OCI-LY7 (cell line): ENCODE measurements at regions not wholly inside any gene's neighbourhood (a gene's known extent, or its start where the extent isn't known, plus 50 kb on each side); places are given as distances from the start of the nearest gene placed in this dataset.

Source experiments
- BruUV-seq: library from RNA; stranded (reverse); fragments of 400-500 nt; replicated peaks from 2 replicates; lab custom pipeline; 2021; lab: Mats Ljungman, UMichigan
- CTCF ChIA-PET: fragments of 300-600 bp; sonication (Branson Sonifier 250); formaldehyde crosslinking; loops from one replicate; lab custom pipeline; 2022; ENCODE audit warnings: antibody characterized with exemption; ENCODE audit not compliant: unreplicated experiment; lab: Charles Lee
- POLR2A ChIA-PET: fragments of 300-600 bp; sonication (Branson Sonifier 250); formaldehyde crosslinking; loops from one replicate; lab custom pipeline; 2022; ENCODE audit warnings: antibody characterized with exemption; lab: Charles Lee
- DNase-seq: peaks from one replicate; pipeline ENCODE4 v3.0.0-alpha.2; 2015; ENCODE audit warnings: low spot score
- H2AFZ ChIP-seq: fragments of 200-600 bp; sonication (generic), shearing (Covaris generic); 2 replicates; pipeline ENCODE4 v1.6.1; 2014; ENCODE audit warnings: mild to moderate bottlenecking, antibody characterized with exemption, low read length, moderate library complexity
- H3K27ac ChIP-seq: fragments of 200-600 bp; sonication (generic); 2 replicates; pipeline ENCODE4 v1.5.1; 2014; ENCODE audit warnings: mixed run types, low read depth, mild to moderate bottlenecking, moderate library complexity, low read length, inconsistent platforms; ENCODE audit not compliant: poor library complexity, severe bottlenecking
- H3K36me3 ChIP-seq: fragments of 200-600 bp; sonication (generic); 2 replicates; pipeline ENCODE4 v1.6.1; 2014; ENCODE audit warnings: mild to moderate bottlenecking, antibody characterized with exemption, low read length, moderate library complexity, mixed read lengths; ENCODE audit not compliant: insufficient read depth
- H3K4me1 ChIP-seq: fragments of 200-600 bp; sonication (generic); 2 replicates; pipeline ENCODE4 v1.5.1; 2014; ENCODE audit warnings: mild to moderate bottlenecking, low read length; ENCODE audit not compliant: insufficient read depth, poor library complexity, severe bottlenecking
- H3K4me2 ChIP-seq: fragments of 200-600 bp; sonication (generic); 2 replicates; pipeline ENCODE4 v1.6.1; 2014; ENCODE audit warnings: mild to moderate bottlenecking, low read length
- H3K4me3 ChIP-seq: fragments of 200-600 bp; sonication (generic); 2 replicates; pipeline ENCODE4 v1.5.1; 2014; ENCODE audit warnings: mild to moderate bottlenecking, low read depth, low read length; ENCODE audit not compliant: poor library complexity, severe bottlenecking
- H3K79me2 ChIP-seq: fragments of 200-600 bp; sonication (generic); 2 replicates; pipeline ENCODE4 v1.6.1; 2016; ENCODE audit warnings: low read depth, mild to moderate bottlenecking, low read length, moderate library complexity, mixed read lengths; ENCODE audit not compliant: insufficient read depth
- H3K9me2 ChIP-seq: fragments of 200-600 bp; sonication (generic); 2 replicates; pipeline ENCODE4 v1.6.1; 2016; ENCODE audit warnings: mild to moderate bottlenecking, low read length, mixed read lengths; ENCODE audit not compliant: insufficient read depth
- H3K9me3 ChIP-seq: fragments of 200-600 bp; sonication (generic); 2 replicates; pipeline ENCODE4 v1.6.1; 2014; ENCODE audit warnings: mild to moderate bottlenecking, mixed run types, low read length, mixed read lengths
- H4K20me1 ChIP-seq: fragments of 200-600 bp; sonication (generic); 2 replicates; pipeline ENCODE4 v1.6.1; 2014; ENCODE audit warnings: mild to moderate bottlenecking, antibody characterized with exemption, low read length, moderate library complexity, mixed read lengths; ENCODE audit not compliant: insufficient read depth
- EZH2phosphoT487 ChIP-seq: fragments of 200-600 bp; sonication (generic); IDR thresholded peaks from 2 replicates; pipeline ENCODE4 v1.6.1; 2018; ENCODE audit warnings: low read depth, borderline replicate concordance, mild to moderate bottlenecking, mixed run types, antibody characterized with exemption, low read length, moderate library complexity, mixed read lengths
- intact Hi-C: fragments of 100-400 bp; cut with micrococcal nuclease; formaldehyde crosslinking; loops from one replicate; pipeline ENCODE4 v1.10.0; 2022; ENCODE audit not compliant: unreplicated experiment
- TF ChIP-seq, protein P1 (sequence below): fragments of 200-600 bp; sonication (generic); conservative IDR thresholded peaks from 2 replicates; pipeline ENCODE4 v1.5.1; 2014; ENCODE audit warnings: mild to moderate bottlenecking, antibody characterized with exemption, low read length, moderate library complexity, mixed read lengths

DNA sequence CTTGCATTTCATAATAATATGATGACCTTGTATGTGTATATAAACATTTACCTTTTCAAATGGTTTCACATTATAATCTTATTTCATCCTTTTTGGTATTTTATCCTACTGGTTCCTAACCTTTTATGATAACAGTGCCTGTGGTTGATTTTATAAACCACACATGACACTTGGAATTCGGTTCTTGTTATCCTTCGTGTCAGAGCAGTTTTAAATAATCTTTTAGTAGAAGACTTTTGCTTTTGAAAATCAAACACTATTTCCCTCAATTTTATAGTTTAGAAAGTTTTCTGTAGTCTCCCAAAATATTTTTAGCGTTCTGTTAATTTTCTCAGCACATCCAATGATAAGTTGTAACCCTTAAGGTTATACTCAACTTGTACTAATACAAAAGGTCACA lies 676.8 kb downstream of the RAPGEF2 start:
- Histone ChIP-seq H3K9me3 (no peaks in the 10 kb centered on the region), H4K20me1 (no peaks in the 10 kb centered on the region), H3K9me2 (no peaks in the 10 kb centered on the region), H3K4me3 (no peak overlapping the region), H2AFZ (no peak overlapping the region), H3K79me2 (no peaks in the 10 kb centered on the region), H3K27ac (no peak overlapping the region), H3K36me3 (no peaks in the 10 kb centered on the region), H3K4me2 (no peak overlapping the region), H3K4me1 (no peaks in the 10 kb centered on the region)
- ChIA-PET CTCF (no interaction called here), POLR2A (interaction anchor here (0.5 to 0.6 kb wide), 2 partner anchors 161 to 1567 kb away, joined by 3 to 4 read pairs; no protein-coding TSS in a partner anchor)
- no peak for TF ChIP-seq EZH2phosphoT487
- TF ChIP-seq, protein P1, sequence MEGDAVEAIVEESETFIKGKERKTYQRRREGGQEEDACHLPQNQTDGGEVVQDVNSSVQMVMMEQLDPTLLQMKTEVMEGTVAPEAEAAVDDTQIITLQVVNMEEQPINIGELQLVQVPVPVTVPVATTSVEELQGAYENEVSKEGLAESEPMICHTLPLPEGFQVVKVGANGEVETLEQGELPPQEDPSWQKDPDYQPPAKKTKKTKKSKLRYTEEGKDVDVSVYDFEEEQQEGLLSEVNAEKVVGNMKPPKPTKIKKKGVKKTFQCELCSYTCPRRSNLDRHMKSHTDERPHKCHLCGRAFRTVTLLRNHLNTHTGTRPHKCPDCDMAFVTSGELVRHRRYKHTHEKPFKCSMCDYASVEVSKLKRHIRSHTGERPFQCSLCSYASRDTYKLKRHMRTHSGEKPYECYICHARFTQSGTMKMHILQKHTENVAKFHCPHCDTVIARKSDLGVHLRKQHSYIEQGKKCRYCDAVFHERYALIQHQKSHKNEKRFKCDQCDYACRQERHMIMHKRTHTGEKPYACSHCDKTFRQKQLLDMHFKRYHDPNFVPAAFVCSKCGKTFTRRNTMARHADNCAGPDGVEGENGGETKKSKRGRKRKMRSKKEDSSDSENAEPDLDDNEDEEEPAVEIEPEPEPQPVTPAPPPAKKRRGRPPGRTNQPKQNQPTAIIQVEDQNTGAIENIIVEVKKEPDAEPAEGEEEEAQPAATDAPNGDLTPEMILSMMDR, result no peak
- no TSS peak for BruUV-seq
- intact Hi-C loops, result no loop called here
- no peak for DNase-seq

DNA sequence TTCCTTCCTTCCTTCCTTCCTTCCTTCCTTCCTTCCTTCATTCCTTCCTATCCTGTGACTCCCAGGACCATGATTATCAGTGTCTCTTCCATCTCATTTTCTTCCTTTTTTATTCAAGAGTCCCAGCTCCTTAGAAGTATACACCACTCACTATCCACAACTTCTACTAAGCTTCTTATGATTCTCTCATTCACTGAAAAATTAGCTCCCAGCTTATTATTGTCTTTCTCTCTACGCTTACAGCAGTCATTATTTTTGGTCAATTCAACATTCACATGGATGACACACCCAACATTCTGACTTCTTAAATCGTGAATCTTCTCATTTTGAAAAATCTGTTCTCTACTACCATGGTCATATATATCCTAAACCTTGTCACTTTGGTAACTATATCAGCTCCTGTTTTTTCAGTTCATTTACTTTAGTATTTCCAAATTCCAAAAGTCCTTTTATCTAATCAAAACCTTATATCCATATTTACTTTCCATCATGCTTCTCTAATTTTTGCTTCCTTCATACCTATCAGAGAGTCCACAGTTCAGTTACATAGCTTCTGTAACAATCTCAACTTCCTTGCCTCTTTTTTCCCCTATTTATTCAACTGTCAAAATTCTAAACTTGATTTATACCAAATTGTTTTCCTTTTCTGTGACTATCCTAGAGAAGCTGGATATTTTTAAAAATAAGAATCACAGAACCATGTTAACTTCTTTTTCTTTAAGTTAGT lies 677.5 kb downstream of the RAPGEF2 start:
- CTCF ChIA-PET, result no interaction called here
- H3K9me2 ChIP-seq, result no peaks in the 10 kb centered on the region
- no peak overlapping the region for H3K4me3 ChIP-seq
- DNase-seq, result no peak
- H3K27ac ChIP-seq, result no peak overlapping the region
- intact Hi-C loops, result no loop called here
- no TSS peak for BruUV-seq
- H3K4me2 ChIP-seq, result no peak overlapping the region
- TF ChIP-seq, protein P1, result no peak
- TF ChIP-seq EZH2phosphoT487, result no peak
- no peaks in the 10 kb centered on the region for H3K4me1 ChIP-seq
- H3K36me3 ChIP-seq, result no peaks in the 10 kb centered on the region
- H3K79me2 ChIP-seq, result no peaks in the 10 kb centered on the region
- no peaks in the 10 kb centered on the region for H4K20me1 ChIP-seq
- H3K9me3 ChIP-seq, result no peaks in the 10 kb centered on the region
- POLR2A ChIA-PET, result interaction anchor here (0.6 kb wide), 1 partner anchor 1568 kb away, joined by 4 read pairs; no protein-coding TSS in a partner anchor
- no peak overlapping the region for H2AFZ ChIP-seq

DNA sequence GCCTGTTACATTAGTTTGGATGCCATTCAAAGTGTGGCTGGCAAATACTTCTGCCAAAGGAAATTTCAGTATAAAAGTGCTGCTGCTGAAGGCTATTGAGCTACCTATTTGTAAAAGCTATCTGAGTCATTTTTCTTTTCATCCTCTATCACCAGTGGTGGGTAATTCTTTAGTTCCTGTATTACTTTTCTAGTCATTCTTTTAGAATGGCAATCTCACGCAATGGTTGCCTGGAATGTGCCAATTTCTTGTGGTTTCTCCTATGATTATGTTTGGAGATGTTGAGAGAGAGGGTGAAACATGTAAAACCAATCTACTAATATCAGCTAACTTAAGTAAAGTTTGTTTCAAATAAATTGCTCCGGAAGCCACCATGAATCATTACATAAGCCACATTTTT lies 685.0 kb downstream of the RAPGEF2 start:
- no peak overlapping the region for H2AFZ ChIP-seq
- no peaks in the 10 kb centered on the region for H3K79me2 ChIP-seq
- no peak overlapping the region for H3K4me2 ChIP-seq
- H4K20me1 ChIP-seq, result no peaks in the 10 kb centered on the region
- H3K4me1 ChIP-seq, result no peaks in the 10 kb centered on the region
- TF ChIP-seq, protein P1, result no peak
- TF ChIP-seq EZH2phosphoT487, result no peak
- POLR2A ChIA-PET, result interaction anchor here (0.7 kb wide), 1 partner anchor 25 kb away, joined by 3 read pairs; no protein-coding TSS in a partner anchor
- H3K36me3 ChIP-seq, result no peaks in the 10 kb centered on the region
- CTCF ChIA-PET, result no interaction called here
- H3K27ac ChIP-seq, result no peak overlapping the region
- H3K9me3 ChIP-seq, result no peaks in the 10 kb centered on the region
- H3K9me2 ChIP-seq, result no peaks in the 10 kb centered on the region
- no peak overlapping the region for H3K4me3 ChIP-seq
- BruUV-seq, result no TSS peak
- intact Hi-C loops, result no loop called here
- no peak for DNase-seq
